SK-N-DZ (cell line): ENCODE measurements at regions not wholly inside any gene's neighbourhood (a gene's known extent, or its start where the extent isn't known, plus 50 kb on each side); places are given as distances from the start of the nearest gene placed in this dataset.
"Not testable (repeated sequence)": the region's sequence is repeated elsewhere in the genome, so short reads cannot be mapped to it uniquely, and the experiment has no call there.

Experiments
- DNase-seq: peaks from one replicate; pipeline ENCODE4 v3.0.0-alpha.2; 2015; ENCODE audit warnings: low spot score

- no peak for DNase-seq
These were observed 122.9 kb downstream of the METRNL start for GRCh38 chr17:83202002-83203000.

DNA sequence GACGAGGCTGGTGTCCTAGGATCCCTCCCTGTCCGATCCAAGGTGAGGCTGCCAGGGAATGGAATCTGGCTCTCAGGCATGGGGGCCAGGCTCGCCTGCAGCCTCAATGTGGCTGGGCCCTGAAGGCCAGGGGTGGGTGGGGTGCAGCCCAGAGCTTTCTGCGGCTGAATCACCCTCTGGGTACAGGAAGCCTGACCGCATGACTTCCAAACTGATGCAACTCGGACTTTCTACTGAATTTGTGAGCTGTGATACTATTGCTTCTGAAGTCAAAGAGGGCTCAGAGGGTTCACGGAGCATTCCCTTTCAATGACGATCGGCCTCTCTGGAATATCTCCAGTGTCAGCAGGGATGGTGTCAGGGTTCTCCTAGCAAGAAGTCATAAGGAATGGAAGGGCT, 123.7 kb downstream of the METRNL start:
- DNase-seq: no peak

DNA sequence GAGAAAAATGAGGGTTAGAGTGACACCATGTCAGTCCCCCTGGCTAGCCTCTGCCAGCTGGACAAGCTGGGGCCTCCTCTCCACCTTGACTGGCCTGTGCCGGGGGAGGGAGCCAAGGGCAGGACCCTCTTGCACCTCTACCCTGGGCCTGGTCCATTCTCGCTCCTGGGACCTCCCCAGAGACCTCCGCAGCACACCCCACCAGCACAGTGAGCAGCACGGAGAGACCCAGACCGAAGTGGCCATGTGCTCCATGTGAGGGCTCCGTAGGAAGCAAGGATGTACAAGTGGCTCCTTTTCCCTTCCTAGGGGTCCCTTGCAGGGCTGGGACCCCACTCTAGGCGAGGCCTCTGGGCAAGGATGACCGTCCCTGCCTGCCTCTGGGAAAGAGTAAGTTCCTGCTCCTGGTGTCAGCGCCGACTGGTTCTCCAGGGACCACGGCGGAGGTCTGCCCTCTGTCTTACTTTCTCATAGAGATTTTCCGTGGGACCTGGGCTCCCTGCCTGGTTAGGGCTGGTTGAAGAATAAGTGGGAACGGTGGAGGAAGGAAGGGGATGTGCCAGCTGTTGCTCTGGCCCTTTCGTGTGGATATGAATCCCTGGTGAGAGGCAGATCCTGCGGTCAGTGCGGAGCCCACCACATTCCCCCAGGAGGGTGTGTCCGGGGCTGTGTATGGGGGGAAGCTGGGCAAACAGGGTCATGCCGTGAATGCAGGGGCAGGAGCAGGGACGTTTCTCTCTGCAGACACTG, 124.2 kb downstream of the METRNL start:
- DNase-seq: no peak

DNA sequence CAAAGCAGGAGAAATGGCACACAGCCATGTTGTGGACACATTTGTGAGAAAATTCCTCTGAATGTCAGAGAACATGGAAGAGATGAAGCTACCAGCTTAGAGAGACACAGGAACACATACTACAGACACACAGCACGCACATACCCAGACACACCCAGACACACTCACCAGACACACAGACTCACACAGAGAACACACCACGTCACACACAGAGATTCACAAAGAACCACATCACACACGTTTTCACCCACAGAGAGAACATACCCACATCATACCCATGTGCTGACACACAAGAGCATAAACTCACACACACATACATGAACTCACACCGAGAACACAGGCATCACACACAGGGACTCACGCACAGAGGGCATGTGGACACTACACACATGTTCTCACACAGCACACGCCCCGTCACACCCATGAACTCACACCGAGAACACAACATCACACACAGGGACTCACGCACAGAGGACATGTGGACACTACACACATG, 124.9 kb downstream of the METRNL start:
- no peak for DNase-seq

- DNase-seq: not testable (repeated sequence)
These were observed 125.5 kb downstream of the METRNL start for GRCh38 chr17:83204736-83205386.

- DNase-seq: peak; percentile 58
These were observed 126.1 kb downstream of the METRNL start for GRCh38 chr17:83205387-83206035.

GRCh38 chr17:83206036-83206394, 126.6 kb downstream of the METRNL start:
- not testable (repeated sequence) for DNase-seq

DNA sequence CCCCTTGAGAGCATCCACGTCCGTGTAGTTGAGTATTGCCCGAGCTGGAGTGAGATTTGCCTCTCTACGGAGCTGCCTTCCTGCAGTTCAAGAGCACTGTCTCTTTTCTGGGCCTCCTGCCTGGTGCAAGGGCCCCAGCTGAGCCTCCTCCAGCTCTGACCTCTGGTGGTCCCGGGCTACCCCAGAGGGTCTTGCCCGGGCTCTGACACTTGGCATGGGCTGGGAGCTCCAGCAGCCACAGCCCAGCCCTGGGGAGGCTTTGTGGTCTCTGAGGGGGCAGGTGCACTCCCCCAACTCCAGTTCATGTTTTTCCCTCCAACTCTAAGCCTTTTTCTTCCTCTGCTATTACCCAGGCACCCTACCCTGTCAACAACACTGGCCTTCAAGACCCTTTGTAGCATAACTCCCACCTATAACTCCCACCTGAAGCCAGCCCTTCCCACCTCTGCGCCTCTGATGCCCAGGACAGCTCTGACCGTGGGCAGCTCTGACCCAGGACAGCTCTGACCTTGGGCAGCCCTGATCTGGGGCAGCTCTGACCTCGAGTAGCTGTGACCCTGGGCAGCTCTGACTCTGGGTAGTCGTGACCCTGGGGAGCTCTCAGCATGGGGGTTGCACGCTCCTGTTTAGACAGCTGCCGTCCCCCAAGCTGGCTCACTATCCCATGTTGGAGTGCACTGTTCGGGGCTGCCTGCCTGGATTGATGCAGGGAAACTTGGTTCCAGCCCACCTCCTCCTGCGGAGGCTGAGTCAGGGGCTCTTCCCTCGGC, 127.6 kb downstream of the METRNL start:
- not testable (repeated sequence) for DNase-seq

GRCh38 chr17:83247001-83247400, 167.6 kb downstream of the METRNL start:
- peak; percentile 8 for DNase-seq
